ENCODE measurements at regions not wholly inside any gene's neighbourhood (a gene's known extent, or its start where the extent isn't known, plus 50 kb on each side); places are given as distances from the start of the nearest gene placed in this dataset.

DNA sequence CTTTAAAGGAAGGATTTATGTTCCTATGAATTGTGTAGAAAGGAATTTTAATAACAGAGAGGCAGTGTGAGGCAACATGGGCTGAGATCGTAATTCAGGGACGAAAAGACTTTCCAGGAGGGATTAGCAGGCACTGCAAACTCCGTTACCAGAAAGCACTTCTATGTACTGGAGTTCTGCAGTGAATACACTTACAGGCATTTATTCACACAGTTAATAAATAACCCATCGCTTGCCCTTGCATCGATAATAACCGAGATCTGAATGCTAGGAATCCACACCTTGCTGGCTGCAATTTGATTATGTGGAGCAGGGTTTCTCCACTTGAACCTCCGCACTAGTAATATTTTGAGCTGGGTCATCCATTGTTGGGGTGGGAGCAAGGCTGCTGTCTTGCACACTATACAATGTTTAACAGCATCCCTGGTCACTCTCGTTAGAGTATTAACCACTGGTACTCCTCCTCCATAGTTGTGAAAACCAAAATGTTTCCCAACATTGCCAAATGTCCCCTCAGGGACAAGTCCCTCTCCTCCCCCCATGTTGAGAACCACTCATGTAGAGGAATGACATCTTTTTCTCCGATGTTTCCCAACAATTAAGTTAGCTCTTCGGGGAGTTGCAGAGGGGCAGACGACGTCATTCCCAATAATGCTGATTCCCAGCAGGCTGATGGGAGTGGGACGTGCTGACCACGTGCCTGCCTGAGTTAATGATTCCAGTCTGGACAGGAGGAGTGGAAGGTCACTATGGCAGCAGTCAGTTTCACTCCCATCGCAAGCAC is 99.5 kb downstream of the SNX19 start:
- no peak overlapping the region for H3K4me2 ChIP-seq (ENCODE audit: control insufficient read depth, extremely low read depth, insufficient read depth, low read depth, low read length)
- DNase-seq (ENCODE audit: low read depth, low spot score), result no peak
- no peaks in the 10 kb centered on the region for H3K4me1 ChIP-seq (ENCODE audit: control insufficient read depth, extremely low read depth, insufficient read depth, low read length)
- H3K36me3 ChIP-seq (ENCODE audit: control insufficient read depth in 2 of 2, extremely low read depth in 1 of 2, insufficient read depth in 2 of 2, low read length in 2 of 2), result no peaks in the 10 kb centered on the region
- H2AFZ ChIP-seq (ENCODE audit: control insufficient read depth, low read length), result no peak overlapping the region
- no peaks in the 10 kb centered on the region for H3K79me2 ChIP-seq (ENCODE audit: control insufficient read depth, insufficient read depth, low read length)
- H3K9ac ChIP-seq (ENCODE audit: control insufficient read depth, extremely low read depth, insufficient read depth, low read length), result no peak overlapping the region
- no peak overlapping the region for H3K27ac ChIP-seq (ENCODE audit: control insufficient read depth, insufficient read depth, low read length)
- no peaks in the 10 kb centered on the region for H3K27me3 ChIP-seq (ENCODE audit: control insufficient read depth, extremely low read depth, insufficient read depth, low read length)
- H3K9me1 ChIP-seq (ENCODE audit: control insufficient read depth, extremely low read depth, insufficient read depth, low read length), result no peaks in the 10 kb centered on the region
- no peaks in the 10 kb centered on the region for H3K9me3 ChIP-seq (ENCODE audit: control insufficient read depth, low read depth, low read length)
- no peak for FAIRE-seq
- TF ChIP-seq CTCF (optimal IDR thresholded peaks at IDR 0.05 in 1 of 3, IDR thresholded peaks at IDR 0.05 in 1 of 3, conservative IDR thresholded peaks at IDR 0.05 in 1 of 3; ENCODE audit: extremely low read depth in 1 of 3, insufficient read depth in 2 of 3, low read length in 3 of 3), result no peak
- no peak for TF ChIP-seq EZH2 (IDR thresholded peaks at IDR 0.05; ENCODE audit: low read length)
- H4K20me1 ChIP-seq (ENCODE audit: control insufficient read depth, extremely low read depth, insufficient read depth, low read length), result no peaks in the 10 kb centered on the region
- dilution Hi-C loops (cut with MboI; ENCODE audit: extremely low pct_ligation_motif_present, low sequenced_read_pairs), result no loop called here
- H3K4me3 ChIP-seq (ENCODE audit: control insufficient read depth in 2 of 3, extremely low read depth in 1 of 3, insufficient read depth in 2 of 3, low read depth in 1 of 3, low read length in 3 of 3), result no peak overlapping the region

DNA sequence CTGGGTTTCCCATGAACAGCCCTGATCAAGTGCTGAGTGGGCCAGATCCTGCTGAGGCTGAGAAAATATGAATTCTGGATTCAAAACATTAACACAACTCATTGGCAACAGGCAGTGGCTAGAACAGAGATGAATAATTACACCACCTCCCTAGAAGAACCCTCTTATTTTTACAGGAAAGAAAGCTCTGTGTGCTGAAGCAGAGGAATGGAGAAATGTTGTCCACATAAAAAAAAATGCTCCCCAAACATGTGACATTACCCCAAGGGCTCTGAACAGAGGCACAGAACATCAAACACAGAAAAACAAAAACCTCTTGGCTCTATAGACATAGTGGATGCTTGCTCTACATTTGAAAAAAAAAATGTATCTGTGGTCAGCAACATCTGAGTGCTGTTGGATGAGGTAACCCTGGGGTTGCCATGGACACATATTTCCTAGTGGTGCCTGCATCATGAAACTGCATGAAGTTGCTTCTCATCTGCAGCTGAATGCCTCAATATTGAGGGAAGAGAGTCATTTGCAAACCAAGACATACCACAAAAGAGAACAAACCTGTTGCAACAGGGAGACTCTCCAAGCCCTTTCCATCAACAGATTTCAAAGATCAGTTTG is 98.8 kb downstream of the SNX19 start:
- TF ChIP-seq EZH2 (IDR thresholded peaks at IDR 0.05; ENCODE audit: low read length) (no peak), CTCF (optimal IDR thresholded peaks at IDR 0.05 in 1 of 3, IDR thresholded peaks at IDR 0.05 in 1 of 3, conservative IDR thresholded peaks at IDR 0.05 in 1 of 3; ENCODE audit: extremely low read depth in 1 of 3, insufficient read depth in 2 of 3, low read length in 3 of 3) (no peak)
- no peaks in the 10 kb centered on the region for H3K79me2 ChIP-seq (ENCODE audit: control insufficient read depth, insufficient read depth, low read length)
- H3K9me1 ChIP-seq (ENCODE audit: control insufficient read depth, extremely low read depth, insufficient read depth, low read length), result no peaks in the 10 kb centered on the region
- DNase-seq (ENCODE audit: low read depth, low spot score) (no peak), FAIRE-seq (no peak)
- no peaks in the 10 kb centered on the region for H4K20me1 ChIP-seq (ENCODE audit: control insufficient read depth, extremely low read depth, insufficient read depth, low read length)
- H3K4me2 ChIP-seq (ENCODE audit: control insufficient read depth, extremely low read depth, insufficient read depth, low read depth, low read length), result no peak overlapping the region
- dilution Hi-C loops (cut with MboI; ENCODE audit: extremely low pct_ligation_motif_present, low sequenced_read_pairs), result no loop called here
- no peak overlapping the region for H3K27ac ChIP-seq (ENCODE audit: control insufficient read depth, insufficient read depth, low read length)
- no peak overlapping the region for H2AFZ ChIP-seq (ENCODE audit: control insufficient read depth, low read length)
- no peak overlapping the region for H3K4me3 ChIP-seq (ENCODE audit: control insufficient read depth in 2 of 3, extremely low read depth in 1 of 3, insufficient read depth in 2 of 3, low read depth in 1 of 3, low read length in 3 of 3)
- no peaks in the 10 kb centered on the region for H3K36me3 ChIP-seq (ENCODE audit: control insufficient read depth in 2 of 2, extremely low read depth in 1 of 2, insufficient read depth in 2 of 2, low read length in 2 of 2)
- no peaks in the 10 kb centered on the region for H3K4me1 ChIP-seq (ENCODE audit: control insufficient read depth, extremely low read depth, insufficient read depth, low read length)
- no peak overlapping the region for H3K9ac ChIP-seq (ENCODE audit: control insufficient read depth, extremely low read depth, insufficient read depth, low read length)
- no peaks in the 10 kb centered on the region for H3K27me3 ChIP-seq (ENCODE audit: control insufficient read depth, extremely low read depth, insufficient read depth, low read length)
- no peaks in the 10 kb centered on the region for H3K9me3 ChIP-seq (ENCODE audit: control insufficient read depth, low read depth, low read length)
